Fibroblast of lung (primary cell): ENCODE measurements at regions not wholly inside any gene's neighbourhood (a gene's known extent, or its start where the extent isn't known, plus 50 kb on each side); places are given as distances from the start of the nearest gene placed in this dataset.

Experiments used
- DNase-seq, 2 donors: peaks; one replicate each; pipeline versions ENCODE4 v3.0.0 to v3.0.0-alpha.2; 2010; ENCODE audit warnings: low read depth in 2 of 2
- H2AFZ ChIP-seq: 2 replicates; pipeline ENCODE4 v1.5.1; 2012; ENCODE audit warnings: low read length, control low read depth, inconsistent platforms
- H3K27ac ChIP-seq: 2 replicates; pipeline ENCODE4 v1.5.1; 2011; ENCODE audit warnings: low read length, control low read depth; ENCODE audit not compliant: insufficient read depth
- H3K27me3 ChIP-seq: 2 replicates; pipeline ENCODE4 v1.5.1; 2011; ENCODE audit warnings: mild to moderate bottlenecking, low read length; ENCODE audit not compliant: control insufficient read depth, insufficient read depth
- H3K36me3 ChIP-seq: 2 replicates; pipeline ENCODE4 v1.5.1; 2011; ENCODE audit warnings: low read length; ENCODE audit not compliant: control insufficient read depth, insufficient read depth
- H3K4me1 ChIP-seq: 2 replicates; pipeline ENCODE4 v1.5.1; 2011; ENCODE audit warnings: low read length; ENCODE audit not compliant: control insufficient read depth, insufficient read depth; ENCODE audit errors: extremely low read depth
- H3K4me2 ChIP-seq: 2 replicates; pipeline ENCODE4 v1.5.1; 2011; ENCODE audit warnings: low read length, control low read depth; ENCODE audit not compliant: insufficient read depth; ENCODE audit errors: extremely low read depth
- H3K4me3 ChIP-seq, 4 experiments: fragments of 200-600 bp in 1 of 4; sonication (generic) in 1 of 4; replicated peaks in 1 of 4; 2 replicates each; pipeline ENCODE4 v1.5.1; 2011 to 2016; ENCODE audit warnings: low read length in 4 of 4, low read depth in 3 of 4, mild to moderate bottlenecking in 3 of 4, control low read depth in 2 of 4, inconsistent platforms in 1 of 4, mixed read lengths in 1 of 4; ENCODE audit not compliant: insufficient read depth in 1 of 4; ENCODE audit errors: control extremely low read depth in 1 of 4
- H3K79me2 ChIP-seq: 2 replicates; pipeline ENCODE4 v1.5.1; 2012; ENCODE audit warnings: mild to moderate bottlenecking, low read length, inconsistent platforms; ENCODE audit not compliant: control insufficient read depth, insufficient read depth
- H3K9ac ChIP-seq: 2 replicates; pipeline ENCODE4 v1.5.1; 2011; ENCODE audit warnings: mild to moderate bottlenecking, low read length, control low read depth; ENCODE audit not compliant: insufficient read depth
- H3K9me3 ChIP-seq: 2 replicates; pipeline ENCODE4 v1.5.1; 2012; ENCODE audit warnings: low read depth, low read length; ENCODE audit not compliant: control insufficient read depth, insufficient read depth
- H4K20me1 ChIP-seq: 2 replicates; pipeline ENCODE4 v1.5.1; 2011; ENCODE audit warnings: low read length; ENCODE audit not compliant: control insufficient read depth, insufficient read depth; ENCODE audit errors: extremely low read depth
- EZH2 ChIP-seq: IDR thresholded peaks from 2 replicates; pipeline ENCODE4 v1.5.1; 2012; ENCODE audit warnings: low read length, control low read depth, mild to moderate bottlenecking; ENCODE audit errors: missing control alignments
- TF ChIP-seq, protein P1 (sequence below), 2 donors: IDR thresholded peaks in 1 of 2; conservative IDR thresholded peaks in 1 of 2; 1 replicate in 1 of 2; 2 replicates in 1 of 2; pipeline ENCODE4 v1.5.1; 2011 to 2012; ENCODE audit warnings: low read length in 2 of 2, control low read depth in 1 of 2, inconsistent platforms in 1 of 2, low read depth in 1 of 2, mild to moderate bottlenecking in 1 of 2

- H3K9me3 ChIP-seq, result no peaks in the 10 kb centered on the region
- H3K27me3 ChIP-seq, result no peaks in the 10 kb centered on the region
- no peak overlapping the region for H2AFZ ChIP-seq
- DNase-seq, result no peak
- H3K36me3 ChIP-seq, result no peaks in the 10 kb centered on the region
- H4K20me1 ChIP-seq, result no peaks in the 10 kb centered on the region
- TF ChIP-seq, protein P1, sequence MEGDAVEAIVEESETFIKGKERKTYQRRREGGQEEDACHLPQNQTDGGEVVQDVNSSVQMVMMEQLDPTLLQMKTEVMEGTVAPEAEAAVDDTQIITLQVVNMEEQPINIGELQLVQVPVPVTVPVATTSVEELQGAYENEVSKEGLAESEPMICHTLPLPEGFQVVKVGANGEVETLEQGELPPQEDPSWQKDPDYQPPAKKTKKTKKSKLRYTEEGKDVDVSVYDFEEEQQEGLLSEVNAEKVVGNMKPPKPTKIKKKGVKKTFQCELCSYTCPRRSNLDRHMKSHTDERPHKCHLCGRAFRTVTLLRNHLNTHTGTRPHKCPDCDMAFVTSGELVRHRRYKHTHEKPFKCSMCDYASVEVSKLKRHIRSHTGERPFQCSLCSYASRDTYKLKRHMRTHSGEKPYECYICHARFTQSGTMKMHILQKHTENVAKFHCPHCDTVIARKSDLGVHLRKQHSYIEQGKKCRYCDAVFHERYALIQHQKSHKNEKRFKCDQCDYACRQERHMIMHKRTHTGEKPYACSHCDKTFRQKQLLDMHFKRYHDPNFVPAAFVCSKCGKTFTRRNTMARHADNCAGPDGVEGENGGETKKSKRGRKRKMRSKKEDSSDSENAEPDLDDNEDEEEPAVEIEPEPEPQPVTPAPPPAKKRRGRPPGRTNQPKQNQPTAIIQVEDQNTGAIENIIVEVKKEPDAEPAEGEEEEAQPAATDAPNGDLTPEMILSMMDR (conservative IDR thresholded peaks at IDR 0.05 in 1 of 2, IDR thresholded peaks at IDR 0.05 in 1 of 2; ENCODE audit: low read depth in 1 of 2, low read length in 2 of 2), result no peak
- TF ChIP-seq EZH2, result no peak
- H3K27ac ChIP-seq, result no peak overlapping the region
- H3K4me1 ChIP-seq, result no peaks in the 10 kb centered on the region
- H3K4me3 ChIP-seq, result no peak overlapping the region
- H3K9ac ChIP-seq, result no peak overlapping the region
- no peak overlapping the region for H3K4me2 ChIP-seq
- H3K79me2 ChIP-seq, result no peaks in the 10 kb centered on the region
Observed at GRCh38 chr3:82353306-82354171, 592.1 kb upstream of the GBE1 start.

- H3K27me3 ChIP-seq, result no peaks in the 10 kb centered on the region
- DNase-seq, result no peak
- H4K20me1 ChIP-seq, result no peaks in the 10 kb centered on the region
- no peak for TF ChIP-seq EZH2
- TF ChIP-seq, protein P1 (conservative IDR thresholded peaks at IDR 0.05 in 1 of 2, IDR thresholded peaks at IDR 0.05 in 1 of 2; ENCODE audit: low read depth in 1 of 2, low read length in 2 of 2), result no peak
- H3K4me2 ChIP-seq, result no peak overlapping the region
- H2AFZ ChIP-seq, result no peak overlapping the region
- H3K79me2 ChIP-seq, result no peaks in the 10 kb centered on the region
- no peaks in the 10 kb centered on the region for H3K4me1 ChIP-seq
- H3K4me3 ChIP-seq, result no peak overlapping the region
- H3K9ac ChIP-seq, result no peak overlapping the region
- H3K9me3 ChIP-seq, result no peaks in the 10 kb centered on the region
- no peak overlapping the region for H3K27ac ChIP-seq
- H3K36me3 ChIP-seq, result no peaks in the 10 kb centered on the region
Observed at GRCh38 chr3:82347585-82347984, 586.1 kb upstream of the GBE1 start.

- Histone ChIP-seq H3K4me3 (no peak overlapping the region), H2AFZ (no peak overlapping the region), H3K4me1 (no peaks in the 10 kb centered on the region), H3K9ac (no peak overlapping the region), H3K36me3 (no peaks in the 10 kb centered on the region), H3K27me3 (no peaks in the 10 kb centered on the region), H3K9me3 (no peaks in the 10 kb centered on the region), H3K79me2 (no peaks in the 10 kb centered on the region), H3K27ac (no peak overlapping the region), H3K4me2 (no peak overlapping the region), H4K20me1 (no peaks in the 10 kb centered on the region)
- DNase-seq, result no peak
- TF ChIP-seq EZH2, result no peak
- TF ChIP-seq, protein P1 (conservative IDR thresholded peaks at IDR 0.05 in 1 of 2, IDR thresholded peaks at IDR 0.05 in 1 of 2; ENCODE audit: low read depth in 1 of 2, low read length in 2 of 2), result no peak
Observed at GRCh38 chr3:82342521-82342920, 581.1 kb upstream of the GBE1 start.
